Hepatocyte (in vitro differentiated cells): ENCODE measurements at regions not wholly inside any gene's neighbourhood (a gene's known extent, or its start where the extent isn't known, plus 50 kb on each side); places are given as distances from the start of the nearest gene placed in this dataset.
A peak's percentile ranks its signal among the peaks of the same experiment; 100 is the strongest.

Experiments
- DNase-seq: peaks from one replicate; pipeline ENCODE4 v3.0.0-alpha.2; 2016; ENCODE audit warnings: low spot score
- H2AFZ ChIP-seq: fragments of 200-600 bp; sonication (generic); 2 replicates; pipeline ENCODE4 v1.6.0; 2016; ENCODE audit warnings: antibody characterized with exemption, mild to moderate bottlenecking
- H3K27ac ChIP-seq: fragments of 200-600 bp; sonication (generic); 2 replicates; pipeline ENCODE4 v1.5.1; 2016; ENCODE audit warnings: mild to moderate bottlenecking
- H3K27me3 ChIP-seq: fragments of 200-600 bp; sonication (generic); 2 replicates; pipeline ENCODE4 v1.6.1; 2016
- H3K36me3 ChIP-seq: fragments of 200-600 bp; sonication (generic); replicated peaks from 2 replicates; pipeline ENCODE4 v1.5.1; 2016; ENCODE audit warnings: low read depth; ENCODE audit not compliant: insufficient read depth
- H3K4me1 ChIP-seq: fragments of 200-600 bp; sonication (generic); 2 replicates; pipeline ENCODE4 v1.5.1; 2016; ENCODE audit warnings: mild to moderate bottlenecking, moderate library complexity; ENCODE audit not compliant: insufficient read depth
- H3K4me2 ChIP-seq: fragments of 200-600 bp; sonication (generic); 2 replicates; pipeline ENCODE4 v1.6.0; 2016
- H3K4me3 ChIP-seq: fragments of 200-600 bp; sonication (generic); 2 replicates; pipeline ENCODE4 v1.5.1; 2016; ENCODE audit warnings: mild to moderate bottlenecking
- H3K79me2 ChIP-seq: fragments of 200-600 bp; sonication (generic); 2 replicates; pipeline ENCODE4 v1.6.0; 2017; ENCODE audit warnings: mild to moderate bottlenecking
- H3K9me2 ChIP-seq: fragments of 200-600 bp; sonication (generic); replicated peaks from 2 replicates; pipeline ENCODE4 v1.6.0; 2017; ENCODE audit warnings: mild to moderate bottlenecking; ENCODE audit not compliant: insufficient read depth
- H3K9me3 ChIP-seq: fragments of 200-600 bp; sonication (generic); 2 replicates; pipeline ENCODE4 v1.5.1; 2016; ENCODE audit warnings: low read depth, mild to moderate bottlenecking
- H4K20me1 ChIP-seq: fragments of 200-600 bp; sonication (generic); 2 replicates; pipeline ENCODE4 v1.6.0; 2016; ENCODE audit warnings: mild to moderate bottlenecking; ENCODE audit not compliant: insufficient read depth, poor library complexity, severe bottlenecking
- EZH2 ChIP-seq: fragments of 200-600 bp; sonication (generic); IDR thresholded peaks from 2 replicates; pipeline ENCODE4 v1.6.1; 2016; ENCODE audit warnings: antibody characterized with exemption, mild to moderate bottlenecking, borderline replicate concordance
- EZH2phosphoT487 ChIP-seq: fragments of 200-600 bp; sonication (generic); IDR thresholded peaks from one replicate; pipeline ENCODE4 v1.6.1; 2018; ENCODE audit warnings: antibody characterized with exemption, mild to moderate bottlenecking, low read depth, moderate library complexity; ENCODE audit not compliant: unreplicated experiment, severe bottlenecking
- WGBS: methylation state at CpG from one replicate; pipeline ENCODE4 v1.1.6; 2016; ENCODE audit warnings: low lambda C conversion rate; ENCODE audit errors: missing lambda C conversion rate; 5-methylcytosine and 5-hydroxymethylcytosine counted together
- TF ChIP-seq, protein P1 (sequence below): fragments of 200-600 bp; sonication (generic); IDR thresholded peaks from 2 replicates; pipeline ENCODE4 v1.5.1; 2016; ENCODE audit warnings: antibody characterized with exemption, mild to moderate bottlenecking; ENCODE audit not compliant: poor library complexity

DNA sequence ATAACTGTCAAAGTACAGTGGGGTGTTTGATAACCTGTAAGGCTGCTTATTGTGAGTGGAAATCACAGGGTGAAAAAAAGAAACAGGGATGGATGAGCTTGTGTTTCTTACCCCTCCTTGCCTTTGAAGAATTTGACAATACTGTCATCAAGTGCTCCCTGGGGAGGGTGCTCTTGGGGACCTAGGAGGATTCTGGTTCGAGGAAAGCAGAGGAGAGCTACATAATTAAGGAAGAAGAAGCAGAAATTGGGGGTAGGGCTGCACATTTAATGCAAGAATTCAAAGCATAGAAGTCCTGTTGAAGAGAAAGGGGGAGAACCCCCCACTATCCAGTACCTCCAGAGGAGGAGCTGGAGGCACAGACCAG is 208.1 kb upstream of the PHYHIPL start:
- DNase-seq, result no peak
- Histone ChIP-seq H3K79me2 (no peaks in the 10 kb centered on the region), H3K4me1 (no peaks in the 10 kb centered on the region), H3K4me3 (no peak overlapping the region), H2AFZ (no peak overlapping the region), H3K4me2 (peak overlapping the region; percentile 68), H3K27ac (peak overlapping the region; percentile 10), H3K9me2 (no peaks in the 10 kb centered on the region), H3K36me3 (no peaks in the 10 kb centered on the region), H3K27me3 (no peaks in the 10 kb centered on the region), H4K20me1 (no peaks in the 10 kb centered on the region), H3K9me3 (no peaks in the 10 kb centered on the region)
- WGBS, result 81% methylated on average over 1 of the region's 1 CpG
- TF ChIP-seq EZH2, result no peak

DNA sequence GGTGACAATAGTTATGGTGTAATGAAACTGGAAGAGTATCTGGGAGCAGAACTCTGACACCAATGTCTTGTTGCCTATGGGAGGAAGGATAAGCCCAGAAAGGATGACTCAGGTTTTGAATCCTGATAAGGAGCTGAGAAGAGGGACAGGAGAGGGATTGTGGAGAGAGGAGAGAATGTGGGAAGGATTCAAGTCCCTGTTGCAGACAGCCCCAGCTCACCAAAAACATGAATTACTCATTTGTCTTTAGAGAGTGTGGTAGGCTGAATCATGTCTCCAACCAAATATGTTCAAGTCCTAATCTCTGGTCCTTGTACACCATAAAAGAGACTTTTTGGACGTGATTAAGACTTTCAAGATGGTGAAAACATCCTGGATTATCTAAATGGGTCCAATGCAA is 206.9 kb upstream of the PHYHIPL start:
- Histone ChIP-seq H3K4me2 (no peak overlapping the region), H3K9me3 (no peaks in the 10 kb centered on the region), H4K20me1 (no peaks in the 10 kb centered on the region), H3K36me3 (no peaks in the 10 kb centered on the region), H3K79me2 (no peaks in the 10 kb centered on the region), H3K27ac (no peak overlapping the region), H2AFZ (no peak overlapping the region), H3K4me3 (no peak overlapping the region), H3K27me3 (no peaks in the 10 kb centered on the region), H3K4me1 (no peaks in the 10 kb centered on the region), H3K9me2 (no peaks in the 10 kb centered on the region)
- 77% methylated on average over 1 of the region's 1 CpG for WGBS
- no peak for TF ChIP-seq EZH2
- no peak for TF ChIP-seq EZH2phosphoT487
- TF ChIP-seq, protein P1, sequence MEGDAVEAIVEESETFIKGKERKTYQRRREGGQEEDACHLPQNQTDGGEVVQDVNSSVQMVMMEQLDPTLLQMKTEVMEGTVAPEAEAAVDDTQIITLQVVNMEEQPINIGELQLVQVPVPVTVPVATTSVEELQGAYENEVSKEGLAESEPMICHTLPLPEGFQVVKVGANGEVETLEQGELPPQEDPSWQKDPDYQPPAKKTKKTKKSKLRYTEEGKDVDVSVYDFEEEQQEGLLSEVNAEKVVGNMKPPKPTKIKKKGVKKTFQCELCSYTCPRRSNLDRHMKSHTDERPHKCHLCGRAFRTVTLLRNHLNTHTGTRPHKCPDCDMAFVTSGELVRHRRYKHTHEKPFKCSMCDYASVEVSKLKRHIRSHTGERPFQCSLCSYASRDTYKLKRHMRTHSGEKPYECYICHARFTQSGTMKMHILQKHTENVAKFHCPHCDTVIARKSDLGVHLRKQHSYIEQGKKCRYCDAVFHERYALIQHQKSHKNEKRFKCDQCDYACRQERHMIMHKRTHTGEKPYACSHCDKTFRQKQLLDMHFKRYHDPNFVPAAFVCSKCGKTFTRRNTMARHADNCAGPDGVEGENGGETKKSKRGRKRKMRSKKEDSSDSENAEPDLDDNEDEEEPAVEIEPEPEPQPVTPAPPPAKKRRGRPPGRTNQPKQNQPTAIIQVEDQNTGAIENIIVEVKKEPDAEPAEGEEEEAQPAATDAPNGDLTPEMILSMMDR, result no peak
- no peak for DNase-seq

DNA sequence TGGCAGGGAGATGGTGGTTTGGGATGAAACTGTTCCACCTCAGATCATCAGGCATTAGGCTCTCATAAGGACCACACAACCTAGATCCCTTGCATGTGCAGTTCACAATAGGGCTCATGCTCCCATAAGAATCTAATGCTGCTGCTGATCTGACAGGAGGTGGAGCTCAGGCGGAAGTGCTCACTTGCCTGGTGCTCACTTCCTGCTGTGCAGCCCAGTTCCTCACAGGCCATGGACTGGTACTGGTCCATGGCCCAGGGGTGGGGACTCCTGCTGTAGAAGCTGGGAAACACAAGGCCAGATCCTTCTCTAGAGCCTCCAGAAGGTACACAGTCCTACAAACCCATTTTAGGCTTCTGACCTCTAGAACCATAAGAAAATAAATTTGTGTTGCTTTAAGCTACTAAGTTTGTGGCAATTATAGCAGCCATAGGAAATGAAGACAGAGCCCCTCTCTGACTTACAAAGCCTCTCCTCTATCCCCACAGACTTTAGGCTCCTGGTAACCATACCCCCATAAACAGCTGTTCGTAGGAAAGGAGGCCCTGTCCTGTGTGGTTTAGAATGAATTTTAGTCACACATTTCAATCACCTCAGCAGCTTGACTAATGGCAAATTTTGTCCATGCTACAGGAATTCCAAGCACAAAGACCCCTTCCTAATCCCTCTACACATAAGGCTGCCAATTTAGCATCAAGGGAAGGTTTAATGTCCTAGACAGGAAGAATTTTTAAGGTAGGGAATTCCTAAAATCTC is 206.1 kb upstream of the PHYHIPL start:
- H2AFZ ChIP-seq, result no peak overlapping the region
- no peaks in the 10 kb centered on the region for H4K20me1 ChIP-seq
- no peaks in the 10 kb centered on the region for H3K27me3 ChIP-seq
- WGBS, result 83% methylated on average over 2 of the region's 2 CpGs
- H3K4me2 ChIP-seq, result no peak overlapping the region
- DNase-seq, result no peak
- no peaks in the 10 kb centered on the region for H3K4me1 ChIP-seq
- H3K36me3 ChIP-seq, result no peaks in the 10 kb centered on the region
- no peaks in the 10 kb centered on the region for H3K9me2 ChIP-seq
- no peak overlapping the region for H3K27ac ChIP-seq
- H3K4me3 ChIP-seq, result no peak overlapping the region
- TF ChIP-seq, protein P1, result no peak
- TF ChIP-seq EZH2phosphoT487 (no peak), EZH2 (no peak)
- H3K79me2 ChIP-seq, result no peaks in the 10 kb centered on the region
- no peaks in the 10 kb centered on the region for H3K9me3 ChIP-seq

DNA sequence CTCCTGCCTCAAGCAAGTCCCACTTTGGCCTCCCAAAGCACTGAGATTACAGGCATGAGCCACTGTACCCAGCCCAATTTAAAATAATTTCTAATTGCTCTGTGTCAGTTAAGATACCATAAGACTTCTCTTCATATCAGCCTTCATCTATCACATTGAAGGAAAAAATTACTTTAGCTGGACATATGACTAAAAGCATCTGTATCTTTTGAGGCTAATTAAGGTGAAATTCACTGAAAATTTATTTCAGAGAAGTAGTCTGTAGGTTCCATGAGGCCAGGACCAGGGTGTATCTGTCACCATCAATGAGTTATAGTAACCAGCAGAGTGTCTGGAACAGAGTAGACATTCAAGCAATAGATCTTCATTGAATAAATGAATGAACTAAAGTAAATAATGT is 205.2 kb upstream of the PHYHIPL start:
- H3K9me3 ChIP-seq, result no peaks in the 10 kb centered on the region
- no peak overlapping the region for H3K4me3 ChIP-seq
- no peak overlapping the region for H3K27ac ChIP-seq
- no peaks in the 10 kb centered on the region for H3K4me1 ChIP-seq
- H3K27me3 ChIP-seq, result no peaks in the 10 kb centered on the region
- no peak for DNase-seq
- no peak overlapping the region for H2AFZ ChIP-seq
- H3K36me3 ChIP-seq, result no peaks in the 10 kb centered on the region
- H4K20me1 ChIP-seq, result no peaks in the 10 kb centered on the region
- TF ChIP-seq, protein P1, result no peak
- TF ChIP-seq EZH2, result no peak
- no peak for TF ChIP-seq EZH2phosphoT487
- no peak overlapping the region for H3K4me2 ChIP-seq
- no peaks in the 10 kb centered on the region for H3K9me2 ChIP-seq
- no peaks in the 10 kb centered on the region for H3K79me2 ChIP-seq
